HG03469 (cell line): ENCODE measurements at regions not wholly inside any gene's neighbourhood (a gene's known extent, or its start where the extent isn't known, plus 50 kb on each side); places are given as distances from the start of the nearest gene placed in this dataset.

Experiments used
- ATAC-seq: cut with Tn5 transposase; IDR thresholded peaks from one replicate; pipeline ENCODE4 v1.9.1; 2021; ENCODE audit warnings: mild to moderate bottlenecking, moderate library complexity, moderate number of reproducible peaks; ENCODE audit not compliant: unreplicated experiment

DNA sequence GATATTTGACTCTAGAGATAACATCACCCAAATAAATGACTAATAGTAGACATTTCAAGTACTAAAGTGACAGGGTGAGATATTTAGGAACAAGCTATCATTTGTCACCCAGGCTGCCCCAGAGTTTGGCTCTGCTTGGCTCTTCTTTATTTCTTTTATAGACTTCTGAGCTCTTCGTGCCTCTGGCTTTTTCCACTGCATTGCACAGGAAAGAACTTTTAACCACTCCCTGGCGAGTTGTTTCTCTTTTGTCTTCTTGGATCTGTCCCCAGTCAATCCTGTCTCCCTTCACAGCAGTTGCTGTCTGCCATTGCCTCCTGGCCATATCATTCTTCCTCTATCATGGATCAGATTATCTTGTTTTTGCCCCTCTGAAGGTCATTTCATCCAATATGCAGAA is 339.2 kb upstream of the DCBLD2 start:
- no peak for ATAC-seq

- no peak for ATAC-seq
Measured at GRCh38 chr3:99236576-99236975, 335.1 kb upstream of the DCBLD2 start.

- ATAC-seq: no peak
Measured at GRCh38 chr3:99232696-99233095, 331.2 kb upstream of the DCBLD2 start.

GRCh38 chr3:99218468-99218867 is 317.0 kb upstream of the DCBLD2 start:
- no peak for ATAC-seq

DNA sequence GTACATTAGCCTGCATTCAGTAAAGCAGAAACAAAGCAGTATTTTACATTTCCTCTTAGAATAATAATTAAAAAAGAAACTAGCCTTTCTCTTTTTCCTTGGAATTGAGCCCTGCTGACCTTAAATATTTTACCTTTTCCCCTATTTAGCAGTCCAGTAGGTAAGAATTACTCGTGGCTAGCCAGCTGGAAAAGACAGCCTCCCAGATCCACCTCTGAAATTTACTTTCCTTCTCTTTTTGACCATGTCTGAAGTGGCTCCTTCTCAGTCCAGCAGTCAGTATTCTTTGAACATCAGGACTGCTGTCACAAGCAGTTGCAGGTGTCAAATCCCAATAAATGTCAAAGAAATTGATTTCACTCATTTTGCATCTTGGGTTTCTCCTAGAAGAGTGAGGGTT is 311.5 kb upstream of the DCBLD2 start:
- no peak for ATAC-seq

GRCh38 chr3:99211309-99211708 is 309.8 kb upstream of the DCBLD2 start:
- ATAC-seq: no peak

- no peak for ATAC-seq
Measured at GRCh38 chr3:99199021-99199420, 297.5 kb upstream of the DCBLD2 start.

DNA sequence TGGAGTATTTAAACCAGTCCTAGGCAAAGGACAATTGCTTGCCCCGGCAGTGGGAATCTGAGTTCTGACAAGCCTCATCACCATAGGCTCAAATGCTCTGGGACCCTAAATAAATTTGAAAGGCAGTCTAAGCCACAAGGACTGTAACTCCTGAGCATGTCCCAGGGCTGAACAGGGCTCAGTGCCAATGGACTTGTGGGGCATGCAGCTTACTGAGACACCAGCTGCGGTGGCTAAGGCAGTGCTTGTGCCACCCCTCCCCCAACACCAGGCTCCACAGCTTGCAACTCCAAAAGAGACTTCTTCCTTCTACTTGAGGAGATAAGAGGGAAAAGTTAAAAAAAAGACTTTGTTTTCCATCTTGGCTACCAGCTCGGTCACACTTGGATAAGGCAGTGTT is 289.7 kb upstream of the DCBLD2 start:
- ATAC-seq: no peak

DNA sequence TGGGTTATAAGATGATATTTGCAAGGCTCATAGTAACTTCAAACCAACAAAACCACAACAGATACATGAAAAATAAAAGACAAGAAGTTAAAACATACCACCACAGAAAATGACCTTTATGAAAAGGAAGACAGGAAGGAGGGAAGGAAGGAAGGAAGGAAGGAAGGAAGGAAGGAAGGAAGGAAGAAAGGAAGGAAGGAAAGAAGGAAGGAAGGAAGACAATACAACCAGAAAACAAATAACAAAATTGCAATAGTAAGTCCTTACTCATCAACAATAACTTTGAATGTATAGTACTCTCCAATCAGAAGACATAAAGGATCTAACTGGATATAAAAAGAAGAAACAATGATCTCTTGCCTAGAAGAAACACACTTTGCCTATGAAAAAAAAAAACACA is 287.4 kb upstream of the DCBLD2 start:
- ATAC-seq: no peak

DNA sequence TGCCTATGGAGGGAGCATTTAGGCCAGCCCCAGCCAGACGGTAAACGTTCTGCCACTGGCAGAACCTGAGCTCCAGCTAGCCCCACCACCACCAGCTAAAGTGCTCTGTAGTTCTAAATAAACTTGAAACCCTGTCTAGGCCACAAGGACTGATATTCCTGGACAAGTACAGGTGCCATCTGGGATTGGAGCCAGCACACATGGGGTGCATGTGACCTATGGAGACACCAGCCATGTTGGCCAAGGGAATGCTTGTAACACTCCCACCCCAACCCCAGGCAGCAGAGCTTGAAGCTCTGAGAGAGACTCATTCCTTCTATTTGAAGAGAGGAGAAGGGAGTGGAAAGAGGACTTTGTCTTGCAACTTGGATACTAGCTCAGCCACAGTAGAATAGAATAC is 284.5 kb upstream of the DCBLD2 start:
- ATAC-seq: no peak

GRCh38 chr3:99176169-99176964 is 274.9 kb upstream of the DCBLD2 start:
- no peak for ATAC-seq

GRCh38 chr3:99175276-99175812 is 273.8 kb upstream of the DCBLD2 start:
- ATAC-seq: no peak

- ATAC-seq: peak; percentile 70
Measured at GRCh38 chr3:99172736-99173657, 271.5 kb upstream of the DCBLD2 start.

DNA sequence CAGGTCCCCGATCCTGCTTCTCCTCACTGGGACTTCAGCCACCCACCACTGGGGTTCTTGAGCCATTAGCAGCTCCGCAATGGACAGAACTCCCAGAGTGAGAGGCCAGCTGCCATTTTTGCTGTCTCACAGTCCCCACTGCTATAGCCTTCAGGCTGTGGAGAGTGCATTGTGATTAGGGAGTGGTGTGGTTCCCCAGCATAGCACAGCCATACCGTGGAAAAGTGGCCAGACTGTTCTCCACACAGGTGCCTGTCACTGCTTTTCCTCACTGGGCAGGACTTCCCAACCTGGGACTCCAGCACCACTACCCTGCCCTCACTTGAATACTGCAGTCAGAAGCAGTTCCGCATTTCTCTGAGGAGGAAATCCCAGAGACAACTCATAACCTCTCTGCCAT is 270.3 kb upstream of the DCBLD2 start:
- ATAC-seq: no peak

DNA sequence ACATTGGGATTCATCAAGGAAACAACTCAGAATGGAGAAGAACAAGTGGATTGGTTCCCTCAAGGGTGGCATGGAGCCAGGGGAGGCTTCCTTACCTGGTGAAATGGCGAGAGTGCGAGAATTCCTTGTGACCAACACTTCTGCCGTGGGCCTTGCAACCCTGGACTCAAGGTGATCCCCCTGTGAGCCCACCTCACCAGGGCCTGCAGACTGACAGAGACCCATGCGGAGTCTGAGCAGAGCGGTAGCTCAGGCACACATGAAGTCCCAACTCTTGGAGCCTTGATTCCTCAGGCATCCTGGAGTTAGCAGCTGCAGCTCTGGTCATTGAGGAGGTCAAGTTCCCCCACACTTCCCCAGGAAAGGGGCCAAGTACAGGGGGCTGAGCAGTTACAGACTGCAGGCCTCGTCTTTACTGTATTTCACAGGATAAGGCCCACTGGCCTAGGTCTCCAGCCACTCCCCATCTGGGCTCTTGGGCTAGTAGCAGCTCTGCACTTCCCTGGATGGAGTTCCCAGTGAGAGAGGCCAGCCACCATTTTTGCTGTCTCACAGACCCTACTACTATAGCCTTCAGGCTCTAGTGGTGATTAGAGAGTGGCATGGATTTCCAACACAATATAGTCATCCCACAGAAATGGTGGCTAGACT is 269.5 kb upstream of the DCBLD2 start:
- no peak for ATAC-seq

DNA sequence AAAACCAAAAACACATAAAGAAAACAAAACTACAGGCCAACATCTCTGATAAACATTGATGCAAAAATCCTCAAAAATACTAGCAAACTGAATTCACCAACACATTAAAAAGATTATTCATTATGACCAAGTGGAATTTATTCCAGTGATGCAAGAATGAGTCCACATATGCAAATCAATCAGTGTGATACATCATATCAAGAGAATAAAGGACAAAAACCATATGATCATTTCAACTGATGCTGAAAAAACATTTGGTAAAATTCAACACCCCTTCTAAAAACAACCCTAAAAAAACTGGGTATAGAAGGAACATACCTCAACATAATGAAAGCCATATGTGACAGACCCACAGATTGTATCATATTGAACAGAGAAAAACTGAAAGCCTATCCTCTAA is 265.6 kb upstream of the DCBLD2 start:
- no peak for ATAC-seq

DNA sequence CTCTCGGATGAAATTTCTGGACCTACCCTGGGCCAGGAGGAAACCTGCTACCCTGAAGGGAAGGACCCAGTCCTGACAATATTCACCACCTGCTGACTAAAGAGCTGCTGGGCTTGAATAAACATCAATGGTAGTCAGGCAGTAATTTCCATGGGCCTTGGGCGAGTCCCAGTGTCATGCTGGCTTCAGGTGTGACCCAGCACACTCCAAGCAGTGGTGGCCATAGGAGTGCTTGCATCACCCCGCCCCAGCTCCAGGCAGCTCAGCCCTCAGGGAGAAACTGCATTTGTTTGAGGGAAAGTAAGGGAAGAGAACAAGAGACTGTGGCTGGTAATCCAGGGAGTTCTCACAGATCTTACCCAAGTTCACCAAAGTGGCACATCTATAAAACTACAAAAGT is 261.8 kb upstream of the DCBLD2 start:
- ATAC-seq: no peak

- no peak for ATAC-seq
Measured at GRCh38 chr3:99159220-99159762, 257.8 kb upstream of the DCBLD2 start.

DNA sequence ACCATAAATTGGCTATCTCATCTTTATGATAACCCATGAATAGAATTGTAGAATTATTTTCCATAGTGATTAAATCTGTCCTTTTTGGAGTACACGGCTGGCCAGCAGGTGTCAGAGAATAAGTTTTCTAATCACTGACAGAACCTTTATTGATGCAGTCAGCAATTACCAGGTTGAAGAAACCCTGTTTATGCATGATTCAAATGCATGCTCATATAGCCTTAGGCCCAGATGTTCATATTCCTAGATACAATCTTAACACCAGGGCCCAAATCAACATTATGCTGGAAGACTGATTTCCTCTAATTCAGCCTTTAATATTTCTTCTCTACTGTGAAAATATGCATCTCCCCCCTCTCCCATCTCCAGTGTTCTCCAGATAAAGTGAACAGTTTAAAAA is 243.5 kb upstream of the DCBLD2 start:
- no peak for ATAC-seq

DNA sequence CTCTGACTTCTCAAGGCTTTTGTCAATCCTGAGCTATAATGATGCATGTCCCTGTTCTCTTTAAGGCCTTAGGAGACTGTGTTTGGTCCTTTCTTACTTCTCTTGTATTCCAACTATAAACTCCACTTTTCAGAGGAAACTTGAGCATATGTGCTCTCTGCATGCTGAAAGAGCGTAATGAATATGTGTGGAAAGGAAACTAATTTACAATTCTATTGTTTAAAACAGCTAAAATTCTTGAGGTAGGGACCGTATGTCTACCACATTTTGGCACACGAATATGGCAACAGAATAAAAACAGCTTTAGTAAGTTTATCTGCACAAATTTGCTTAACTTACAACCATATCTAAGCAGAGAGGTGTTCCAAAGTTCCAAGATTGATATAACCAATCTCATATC is 242.0 kb upstream of the DCBLD2 start:
- ATAC-seq: no peak

DNA sequence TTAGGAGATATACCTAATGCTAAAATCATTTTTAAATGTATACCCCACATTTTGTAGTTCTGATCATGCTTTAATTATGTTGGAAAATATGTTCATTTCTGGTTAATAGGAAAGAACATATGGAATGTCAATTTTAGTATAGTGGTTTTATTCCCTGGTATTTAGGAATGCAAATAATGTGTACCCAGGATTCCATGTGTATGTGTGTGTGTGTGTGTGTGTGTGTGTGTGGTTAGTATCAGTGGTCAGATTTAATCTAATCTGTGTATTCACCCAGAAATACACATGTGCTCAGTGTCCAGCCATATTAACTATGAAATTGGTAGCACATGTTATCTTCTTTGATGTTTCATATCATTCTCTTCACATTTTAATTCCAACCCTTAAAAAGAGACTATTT is 233.5 kb upstream of the DCBLD2 start:
- ATAC-seq: no peak
